Tibial artery (tissue), 4 donors: ENCODE measurements at regions not wholly inside any gene's neighbourhood (a gene's known extent, or its start where the extent isn't known, plus 50 kb on each side); places are given as distances from the start of the nearest gene placed in this dataset.
A peak's percentile ranks its signal among the peaks of the same experiment; 100 is the strongest.

Source experiments
- DNase-seq, 2 donors: peaks; one replicate each; pipeline ENCODE4 v3.0.0-alpha.2; 2019
- H3K27ac ChIP-seq, 2 donors: fragments of 200-600 bp; sonication (generic) in 1 of 2; 1 replicate in 1 of 2; 2 replicates in 1 of 2; pipeline ENCODE4 v1.5.1; 2018 to 2019; ENCODE audit warnings: mild to moderate bottlenecking in 1 of 2
- H3K27me3 ChIP-seq, 2 donors: fragments of 200-600 bp; sonication (generic) in 1 of 2; one replicate each; pipeline versions ENCODE4 v1.5.1 to v1.6.0; 2016 to 2019
- H3K36me3 ChIP-seq, 3 donors: fragments of 200-600 bp; sonication (generic) in 2 of 3; one replicate each; pipeline ENCODE4 v1.5.1; 2016 to 2019; ENCODE audit warnings: mild to moderate bottlenecking in 2 of 3
- H3K4me1 ChIP-seq, 4 donors: fragments of 200-600 bp; sonication (generic) in 2 of 4; 1 replicate in 3 of 4; 2 replicates in 1 of 4; pipeline ENCODE4 v1.5.1; 2016 to 2019
- H3K4me3 ChIP-seq, 2 donors: fragments of 200-600 bp; sonication (generic) in 1 of 2; 1 replicate in 1 of 2; 2 replicates in 1 of 2; pipeline ENCODE4 v1.5.1; 2018 to 2019; ENCODE audit warnings: mild to moderate bottlenecking in 2 of 2
- H3K9me3 ChIP-seq, 3 donors: fragments of 200-600 bp; sonication (generic) in 1 of 3; one replicate each; pipeline ENCODE4 v1.5.1; 2016 to 2019
- intact Hi-C: fragments of 100-400 bp; cut with DNase I; formaldehyde crosslinking; loops from one replicate; pipeline ENCODE4 v1.15.0; 2023; ENCODE audit warnings: low total_unique reads
- TF ChIP-seq, protein P1 (sequence below), 2 experiments: fragments of 200-600 bp in 1 of 2; fragments of 450-650 bp in 1 of 2; IDR thresholded peaks; one replicate each; pipeline ENCODE4 v1.5.1; 2017 to 2019; ENCODE audit warnings: antibody characterized with exemption in 2 of 2, mild to moderate bottlenecking in 1 of 2, moderate library complexity in 1 of 2

DNA sequence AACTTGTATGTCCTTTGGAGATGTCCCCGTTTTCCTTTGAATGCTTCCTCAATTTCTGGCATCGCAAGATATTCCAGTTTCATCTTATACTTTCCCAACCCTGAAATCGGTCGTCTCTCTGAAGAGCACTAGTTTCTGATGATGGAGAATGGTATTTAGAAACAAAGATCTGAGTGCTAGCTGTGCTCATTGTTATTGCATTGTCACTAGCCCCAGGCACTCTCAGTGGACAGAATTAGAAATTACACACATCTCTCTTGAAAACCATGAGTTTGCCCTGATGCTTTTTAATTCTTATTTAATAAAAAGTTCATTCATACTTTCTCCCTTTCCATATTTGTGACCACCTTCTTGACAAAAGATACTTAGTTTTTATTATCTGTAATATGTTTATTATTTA is 67.7 kb downstream of the C9orf152 start:
- DNase-seq: no peak
- Histone ChIP-seq H3K27me3 (no peaks in the 10 kb centered on the region), H3K4me1 (peaks cover 0 to 49% (median 37%) of the 10 kb centered on the region in 4 donors), H3K36me3 (peaks cover 22 to 35% (median 34%) of the 10 kb centered on the region in 3 donors), H3K9me3 (no peaks in the 10 kb centered on the region), H3K4me3 (no peak overlapping the region), H3K27ac (no peak overlapping the region)
- intact Hi-C loops: no loop called here
- TF ChIP-seq, protein P1, sequence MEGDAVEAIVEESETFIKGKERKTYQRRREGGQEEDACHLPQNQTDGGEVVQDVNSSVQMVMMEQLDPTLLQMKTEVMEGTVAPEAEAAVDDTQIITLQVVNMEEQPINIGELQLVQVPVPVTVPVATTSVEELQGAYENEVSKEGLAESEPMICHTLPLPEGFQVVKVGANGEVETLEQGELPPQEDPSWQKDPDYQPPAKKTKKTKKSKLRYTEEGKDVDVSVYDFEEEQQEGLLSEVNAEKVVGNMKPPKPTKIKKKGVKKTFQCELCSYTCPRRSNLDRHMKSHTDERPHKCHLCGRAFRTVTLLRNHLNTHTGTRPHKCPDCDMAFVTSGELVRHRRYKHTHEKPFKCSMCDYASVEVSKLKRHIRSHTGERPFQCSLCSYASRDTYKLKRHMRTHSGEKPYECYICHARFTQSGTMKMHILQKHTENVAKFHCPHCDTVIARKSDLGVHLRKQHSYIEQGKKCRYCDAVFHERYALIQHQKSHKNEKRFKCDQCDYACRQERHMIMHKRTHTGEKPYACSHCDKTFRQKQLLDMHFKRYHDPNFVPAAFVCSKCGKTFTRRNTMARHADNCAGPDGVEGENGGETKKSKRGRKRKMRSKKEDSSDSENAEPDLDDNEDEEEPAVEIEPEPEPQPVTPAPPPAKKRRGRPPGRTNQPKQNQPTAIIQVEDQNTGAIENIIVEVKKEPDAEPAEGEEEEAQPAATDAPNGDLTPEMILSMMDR (IDR thresholded peaks at IDR 0.05): no peak

DNA sequence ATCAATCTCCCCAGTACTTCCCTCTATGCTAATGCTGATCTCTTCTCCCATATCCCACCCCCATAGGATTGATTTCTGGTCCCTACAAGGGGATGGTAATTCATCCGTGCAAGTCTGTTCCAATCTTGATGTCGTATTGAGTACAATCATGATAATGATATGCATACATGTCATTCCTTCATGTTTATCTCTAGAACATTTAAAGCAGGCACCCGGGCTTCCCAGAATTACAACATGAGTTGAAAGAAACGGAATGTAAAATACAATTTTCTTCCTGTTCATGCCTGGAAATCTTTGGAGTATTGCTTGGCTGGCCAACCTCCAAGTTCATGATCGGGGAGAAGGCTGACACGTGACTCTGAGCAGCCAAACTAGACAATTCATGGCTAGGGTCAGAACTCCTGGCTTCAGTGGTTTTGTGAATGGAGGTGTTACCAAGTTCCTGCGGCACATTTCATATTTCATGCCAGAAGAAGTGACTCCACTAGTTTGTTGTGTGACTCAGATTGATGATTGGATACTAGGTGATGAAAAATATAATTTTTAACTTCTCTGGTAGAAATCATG is 66.6 kb downstream of the C9orf152 start:
- intact Hi-C loops: no loop called here
- peaks cover 0 to 46% (median 36%) of the 10 kb centered on the region in 4 donors for H3K4me1 ChIP-seq
- no peaks in the 10 kb centered on the region for H3K27me3 ChIP-seq
- H3K9me3 ChIP-seq: no peaks in the 10 kb centered on the region
- DNase-seq: peak; percentile 80 to 82
- no peak overlapping the region for H3K4me3 ChIP-seq
- TF ChIP-seq, protein P1 (IDR thresholded peaks at IDR 0.05): no peak
- peak overlapping the region; percentile 8 to 35 for H3K27ac ChIP-seq
- H3K36me3 ChIP-seq: peaks cover 22 to 31% (median 30%) of the 10 kb centered on the region in 3 donors

- Histone ChIP-seq H3K4me1 (peaks cover 0 to 54% (median 37%) of the 10 kb centered on the region in 4 donors), H3K27ac (peak overlapping the region in 1 of 2 donors; percentile 35), H3K27me3 (no peaks in the 10 kb centered on the region), H3K36me3 (peaks cover 14 to 21% (median 21%) of the 10 kb centered on the region in 3 donors), H3K4me3 (no peak overlapping the region), H3K9me3 (no peaks in the 10 kb centered on the region)
- intact Hi-C loops: no loop called here
- no peak for DNase-seq
- TF ChIP-seq, protein P1 (IDR thresholded peaks at IDR 0.05): no peak
These were observed 65.7 kb downstream of the C9orf152 start for GRCh38 chr9:110142253-110142652.

GRCh38 chr9:110142868-110143481 is 65.0 kb downstream of the C9orf152 start:
- Histone ChIP-seq H3K9me3 (no peaks in the 10 kb centered on the region), H3K4me3 (no peak overlapping the region), H3K27me3 (no peaks in the 10 kb centered on the region), H3K27ac (no peak overlapping the region), H3K36me3 (peaks cover 7 to 14% (median 14%) of the 10 kb centered on the region in 3 donors), H3K4me1 (peaks cover 0 to 61% (median 39%) of the 10 kb centered on the region in 4 donors)
- intact Hi-C loops: no loop called here
- DNase-seq: no peak
- TF ChIP-seq, protein P1 (IDR thresholded peaks at IDR 0.05): no peak

GRCh38 chr9:110143485-110143884 is 64.5 kb downstream of the C9orf152 start:
- no peaks in the 10 kb centered on the region for H3K9me3 ChIP-seq
- intact Hi-C loops: no loop called here
- no peak for DNase-seq
- H3K27ac ChIP-seq: no peak overlapping the region
- H3K4me3 ChIP-seq: no peak overlapping the region
- H3K36me3 ChIP-seq: peaks cover 2 to 9% (median 9%) of the 10 kb centered on the region in 3 donors
- no peaks in the 10 kb centered on the region for H3K27me3 ChIP-seq
- H3K4me1 ChIP-seq: peaks cover 0 to 67% (median 42%) of the 10 kb centered on the region in 4 donors
- TF ChIP-seq, protein P1 (IDR thresholded peaks at IDR 0.05): no peak
